GM18511 (cell line): ENCODE measurements at regions not wholly inside any gene's neighbourhood (a gene's known extent, or its start where the extent isn't known, plus 50 kb on each side); places are given as distances from the start of the nearest gene placed in this dataset.

Source experiments
- ATAC-seq: cut with Tn5 transposase; IDR thresholded peaks from one replicate; pipeline ENCODE4 v1.9.1; 2021; ENCODE audit warnings: mild to moderate bottlenecking, moderate library complexity; ENCODE audit not compliant: unreplicated experiment

DNA sequence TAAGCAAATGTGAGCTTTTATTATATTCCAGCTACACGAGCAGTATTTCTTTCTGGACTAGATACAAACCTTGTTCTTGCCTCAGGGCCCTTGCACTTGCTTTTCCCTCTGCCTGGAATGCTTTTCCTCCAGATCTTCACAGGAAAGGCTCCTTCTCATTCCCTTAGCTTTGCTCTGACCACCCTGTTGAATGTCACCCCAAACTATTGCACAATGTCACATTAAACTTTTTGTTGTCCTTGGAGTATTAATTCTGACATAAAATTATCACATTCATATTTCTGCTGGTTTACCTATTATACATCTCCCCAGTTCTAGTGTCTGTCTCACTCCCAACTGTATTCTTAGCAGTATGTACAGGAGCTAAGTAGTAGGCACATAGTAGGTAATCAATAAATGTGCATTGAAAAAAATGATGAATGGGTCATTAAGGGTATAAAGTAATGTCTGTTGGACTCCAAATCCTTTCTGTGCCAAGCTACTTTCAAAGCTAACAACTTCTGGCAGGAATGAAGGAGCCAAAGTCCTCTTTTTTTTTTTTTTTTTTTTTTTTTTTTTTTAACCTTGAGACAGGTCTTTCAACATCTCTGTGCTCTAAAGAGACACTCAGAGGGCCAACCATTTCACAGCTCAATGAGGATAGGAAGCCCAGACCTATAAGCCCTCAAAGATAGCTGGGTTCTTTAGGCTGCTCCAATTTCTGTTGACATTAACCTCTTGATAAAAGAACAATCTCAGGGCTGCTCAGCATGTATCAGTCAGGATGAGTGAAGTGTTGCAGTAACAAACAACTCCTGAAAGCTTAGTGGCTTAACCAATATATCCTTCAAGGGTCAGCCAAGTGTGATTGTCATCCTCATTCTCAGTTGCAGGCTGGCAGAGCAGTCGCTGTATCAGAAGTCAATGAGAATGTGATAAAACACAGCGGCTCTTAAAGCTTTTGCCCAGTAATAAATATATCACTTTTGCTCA is 424.4 kb upstream of the TBX3 start:
- ATAC-seq = no peak

DNA sequence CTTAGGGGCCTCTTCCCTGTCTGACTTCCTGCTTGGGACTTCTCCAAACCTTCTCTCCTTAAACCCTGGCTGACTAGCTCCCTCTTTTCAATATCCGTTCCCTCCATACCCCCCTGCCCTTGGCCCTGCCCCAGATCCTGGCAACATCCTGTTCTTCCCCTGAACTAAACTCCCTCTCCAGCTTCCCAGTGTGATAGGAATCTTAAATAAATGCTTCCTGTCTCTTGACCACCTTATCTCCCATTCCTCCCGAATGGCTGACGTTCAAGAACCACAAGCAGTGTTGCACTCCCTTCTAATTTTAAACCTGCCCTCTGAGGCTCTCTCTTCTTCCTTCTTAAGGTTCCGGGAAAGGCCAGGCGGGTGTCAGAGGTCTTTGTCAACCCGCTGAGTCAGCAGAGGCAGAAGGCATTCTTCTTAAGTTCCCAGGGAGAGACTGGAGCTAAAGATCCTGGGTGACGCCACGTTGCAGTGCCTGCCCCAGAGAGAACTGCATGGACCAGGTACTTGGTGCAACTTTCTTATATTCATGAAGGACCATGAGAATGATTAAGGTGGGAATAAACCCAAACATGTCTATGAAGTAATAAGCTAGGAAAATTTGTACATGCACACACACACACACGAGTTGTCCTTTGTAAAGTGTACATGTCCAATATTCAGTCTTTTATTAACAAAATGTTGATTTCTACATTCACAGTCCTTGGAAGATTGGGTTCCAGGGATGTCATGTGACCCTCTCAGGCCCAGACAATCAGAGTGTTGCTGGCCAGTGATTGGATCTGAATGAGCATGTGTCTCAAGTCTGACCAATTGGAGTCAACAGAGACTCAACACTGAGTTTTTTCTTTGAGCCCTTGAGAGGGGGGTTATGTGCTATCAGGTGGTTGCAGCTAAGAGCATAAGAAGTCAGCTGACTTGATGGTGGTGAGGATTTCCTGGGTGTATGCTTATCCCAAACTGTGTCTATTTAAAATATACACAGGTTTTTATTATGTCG is 420.2 kb upstream of the TBX3 start:
- no peak for ATAC-seq

DNA sequence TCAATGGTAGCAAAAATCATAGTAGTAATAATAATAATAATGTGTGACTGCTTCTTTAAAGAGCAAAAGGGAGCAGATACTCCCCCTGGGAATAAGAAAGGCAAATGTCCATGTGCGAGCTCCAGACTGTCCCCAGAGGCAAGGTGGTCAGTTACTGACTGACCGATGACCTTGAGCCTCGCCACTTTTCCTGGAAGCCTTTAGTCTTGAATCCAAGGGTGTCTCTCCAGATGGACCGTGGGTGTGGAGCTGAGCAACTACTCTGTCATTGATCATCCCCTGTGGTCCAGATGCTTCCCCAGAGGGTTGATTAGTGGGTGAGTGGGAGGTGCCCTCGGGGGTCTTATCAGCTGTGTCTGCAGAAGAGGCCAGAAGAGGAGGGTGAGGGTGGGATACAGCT is 418.5 kb upstream of the TBX3 start:
- no peak for ATAC-seq

DNA sequence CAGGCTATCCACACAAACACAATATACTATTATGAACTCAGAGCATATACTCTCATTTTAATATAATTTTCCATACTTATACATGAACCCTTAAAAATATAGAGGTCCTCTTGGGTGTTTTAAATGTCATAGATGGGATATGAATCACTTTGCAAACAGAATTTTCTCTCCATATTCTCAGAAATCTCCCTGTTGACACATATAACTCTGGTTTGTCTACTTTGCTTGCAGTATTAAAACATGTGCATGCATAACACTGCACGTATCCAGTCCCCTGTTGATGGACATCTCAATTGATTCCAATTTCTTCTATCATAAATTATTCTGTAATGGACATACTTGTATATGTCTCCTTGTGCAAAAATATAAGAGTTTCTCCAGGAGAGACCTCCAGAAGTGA is 417.5 kb upstream of the TBX3 start:
- no peak for ATAC-seq

DNA sequence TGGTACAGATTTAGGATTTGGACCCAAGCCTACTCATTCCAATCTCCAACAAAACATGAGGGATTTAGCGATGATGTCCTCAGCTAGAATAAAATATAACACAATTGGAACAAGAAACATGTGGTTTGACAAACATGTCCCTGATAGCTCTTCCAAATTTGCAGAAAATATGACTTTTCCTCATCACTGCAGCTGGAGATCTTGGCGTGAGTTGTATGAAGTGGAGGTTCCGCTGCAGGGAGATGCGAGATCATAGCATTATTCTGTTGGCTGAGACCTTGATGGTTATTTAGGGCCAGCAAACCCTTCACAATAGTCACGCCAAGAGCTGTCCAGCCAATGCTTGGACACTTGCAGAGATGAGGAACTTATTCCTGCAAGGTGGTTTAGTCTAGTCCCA is 413.4 kb upstream of the TBX3 start:
- ATAC-seq = no peak

DNA sequence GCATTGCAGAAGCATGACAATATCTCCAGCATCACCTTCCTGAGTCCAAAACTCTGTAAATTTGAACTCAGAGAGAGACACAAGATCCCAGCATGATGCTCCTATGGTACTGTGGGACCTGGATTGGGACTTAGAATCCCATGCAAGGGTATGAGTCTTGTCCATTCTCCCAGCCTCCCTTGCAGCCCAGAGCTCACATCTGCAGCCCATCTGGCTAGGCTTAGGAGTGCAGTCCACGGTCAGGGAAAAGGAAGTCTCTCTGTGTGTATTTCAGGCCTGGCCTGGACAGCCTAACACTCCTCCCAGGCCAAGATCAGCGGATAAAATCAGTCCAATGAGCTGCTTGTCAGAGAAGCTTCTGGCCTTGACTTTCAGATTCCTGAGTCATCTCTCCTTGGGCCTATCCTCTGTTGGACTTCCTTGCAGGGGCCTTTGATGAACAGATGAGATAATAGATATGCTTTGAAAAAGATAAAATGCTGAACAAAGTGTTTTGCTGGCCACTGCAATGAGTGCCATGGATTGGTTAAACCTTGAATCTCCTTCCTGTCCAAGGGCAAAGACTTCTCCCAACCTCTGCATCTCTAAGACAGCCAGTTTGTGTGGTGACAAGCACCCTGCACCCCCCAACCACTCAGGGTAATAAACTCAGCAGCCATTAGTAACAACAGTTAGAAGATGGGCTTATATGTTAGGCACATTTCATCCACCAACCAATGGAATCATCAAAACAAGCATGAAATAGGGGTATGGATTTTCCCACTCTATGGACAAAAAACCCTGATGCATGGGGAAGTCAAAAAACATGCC is 412.8 kb upstream of the TBX3 start:
- ATAC-seq = no peak

DNA sequence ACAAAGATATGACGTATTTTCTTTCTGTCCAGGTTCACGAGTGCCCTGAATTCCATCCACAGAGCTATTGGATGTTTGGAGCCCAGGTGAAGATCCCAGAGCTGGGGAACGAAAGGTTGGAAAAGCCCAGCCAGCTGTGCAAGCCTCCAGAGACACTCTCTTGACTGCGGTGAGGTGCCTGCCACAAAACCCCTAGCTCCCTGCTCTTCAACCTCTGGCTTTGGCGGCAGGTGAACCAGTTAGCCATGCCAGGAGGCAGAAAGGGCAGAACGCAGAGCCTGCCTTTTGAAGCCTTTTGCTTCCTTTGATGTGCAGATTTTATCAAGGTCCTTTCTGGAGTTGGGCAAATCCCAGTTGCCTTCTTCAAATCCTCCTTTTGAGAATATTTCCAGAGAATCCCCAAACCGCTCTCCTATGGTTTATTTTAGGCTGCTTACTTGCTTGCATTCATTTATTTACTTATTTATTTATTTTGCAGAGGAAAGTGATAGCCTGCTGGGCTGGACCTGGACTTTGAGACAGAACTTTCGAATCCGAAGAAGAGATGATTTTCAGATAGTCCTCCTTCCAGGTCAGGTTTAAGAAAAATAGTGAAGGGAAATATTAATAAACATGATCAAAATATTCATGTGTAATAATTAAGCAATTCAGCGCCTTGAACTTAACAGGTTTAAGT is 411.2 kb upstream of the TBX3 start:
- no peak for ATAC-seq

DNA sequence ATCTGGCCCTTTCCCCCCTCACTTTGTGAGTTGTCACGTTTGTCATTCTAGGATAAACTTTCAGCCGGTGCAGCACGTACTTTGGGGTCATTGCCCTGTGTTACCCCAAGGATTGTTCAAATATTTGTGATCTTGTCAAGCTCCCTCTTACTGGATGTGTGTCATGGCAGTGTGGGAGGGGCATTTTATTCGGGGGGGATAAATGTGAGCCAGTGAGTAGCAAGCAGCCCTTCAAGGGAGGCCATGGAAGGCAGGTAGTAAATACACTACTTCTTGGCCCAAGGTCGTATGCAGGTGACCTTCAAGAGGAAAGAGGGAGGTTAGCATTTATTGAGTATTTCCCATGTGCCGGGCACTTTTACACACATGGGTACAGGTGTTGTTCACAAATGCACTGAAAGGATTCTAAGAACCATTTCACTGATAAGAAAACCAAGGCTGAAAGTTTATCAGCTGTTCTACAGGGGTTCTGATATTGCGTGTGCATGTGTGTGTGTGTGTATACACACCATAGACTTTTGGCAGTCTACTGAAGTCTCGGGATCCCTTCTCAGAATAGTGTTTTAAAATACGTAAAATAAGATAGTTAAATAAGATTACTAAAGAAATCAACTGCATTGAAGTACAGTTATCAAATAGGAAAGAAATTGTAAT is 410.3 kb upstream of the TBX3 start:
- no peak for ATAC-seq

DNA sequence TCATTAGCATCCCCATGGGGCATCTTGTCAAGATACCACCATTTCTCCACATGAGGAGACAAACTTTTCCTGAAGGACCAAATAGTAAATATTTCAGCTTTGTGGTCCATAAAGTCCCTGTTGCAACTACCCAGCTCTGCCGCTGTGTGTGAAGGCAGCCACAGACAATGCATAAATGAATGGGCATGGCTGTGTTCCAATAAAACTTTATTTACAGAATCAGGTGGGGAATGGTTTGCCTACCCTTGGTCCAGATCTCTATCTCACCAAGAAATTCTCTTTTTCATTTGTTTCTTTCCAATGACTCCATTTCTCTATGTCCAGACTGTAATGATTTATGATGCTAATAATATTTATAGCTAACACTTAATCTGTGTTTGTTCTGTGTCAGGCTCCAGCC is 409.3 kb upstream of the TBX3 start:
- no peak for ATAC-seq

DNA sequence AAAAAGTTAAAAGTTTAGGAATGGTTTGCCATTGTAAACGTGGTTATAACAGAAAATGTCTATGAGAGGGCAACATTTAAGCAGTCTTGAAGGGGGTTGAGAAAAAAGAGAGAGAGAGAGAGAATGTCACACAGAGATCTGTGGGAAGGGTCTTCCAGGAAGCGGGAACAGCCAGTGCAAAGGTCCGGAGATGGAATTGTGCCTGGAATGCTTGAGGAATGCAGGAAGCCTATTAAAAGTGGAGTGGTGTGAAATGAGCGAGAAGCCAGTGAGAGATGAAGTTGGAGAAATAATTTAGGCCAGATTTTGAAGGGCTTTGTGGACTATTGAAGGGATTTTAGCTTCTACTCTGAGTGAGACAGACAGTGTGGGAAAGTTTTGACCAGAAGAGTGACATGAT is 406.8 kb upstream of the TBX3 start:
- ATAC-seq = no peak

DNA sequence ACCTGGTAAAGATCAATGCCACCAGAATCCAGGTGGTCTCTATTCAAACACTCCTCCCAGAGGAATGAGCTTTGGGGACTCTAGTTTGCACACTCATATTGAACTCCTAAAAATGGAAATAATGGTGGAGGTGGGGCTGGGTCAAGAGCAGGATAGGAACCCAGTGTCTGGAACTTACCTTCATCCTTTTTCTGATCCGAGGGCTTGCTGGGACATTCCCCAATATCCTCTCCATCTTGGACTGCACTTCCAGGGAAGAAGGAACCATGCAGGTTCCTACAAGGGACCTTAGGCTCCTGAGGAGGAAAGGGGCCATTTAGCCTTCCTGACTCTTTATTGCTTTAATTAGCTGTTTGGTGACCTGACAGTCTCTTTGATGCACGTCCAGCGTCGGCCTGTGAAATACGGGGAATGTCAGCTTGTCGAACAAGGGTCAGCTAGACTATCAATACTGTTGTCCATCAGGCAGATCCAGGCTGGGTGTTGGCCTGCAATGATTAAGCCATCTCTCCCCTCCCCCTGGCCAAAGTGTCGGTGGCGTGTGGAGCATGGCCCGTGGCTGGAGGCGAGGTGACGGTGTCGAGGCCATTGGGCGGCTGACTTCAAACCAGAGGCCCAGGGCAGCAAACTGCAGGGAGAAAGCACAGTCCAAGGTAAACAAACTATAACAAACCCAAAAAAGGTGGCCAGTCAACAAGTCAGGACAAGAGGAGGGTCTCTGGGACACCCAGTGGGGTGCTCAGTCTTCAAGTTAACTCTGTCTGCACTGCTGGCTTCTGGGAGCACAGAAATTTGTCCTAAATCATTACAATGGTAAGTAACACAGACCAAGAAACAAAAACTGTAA is 405.2 kb upstream of the TBX3 start:
- no peak for ATAC-seq

DNA sequence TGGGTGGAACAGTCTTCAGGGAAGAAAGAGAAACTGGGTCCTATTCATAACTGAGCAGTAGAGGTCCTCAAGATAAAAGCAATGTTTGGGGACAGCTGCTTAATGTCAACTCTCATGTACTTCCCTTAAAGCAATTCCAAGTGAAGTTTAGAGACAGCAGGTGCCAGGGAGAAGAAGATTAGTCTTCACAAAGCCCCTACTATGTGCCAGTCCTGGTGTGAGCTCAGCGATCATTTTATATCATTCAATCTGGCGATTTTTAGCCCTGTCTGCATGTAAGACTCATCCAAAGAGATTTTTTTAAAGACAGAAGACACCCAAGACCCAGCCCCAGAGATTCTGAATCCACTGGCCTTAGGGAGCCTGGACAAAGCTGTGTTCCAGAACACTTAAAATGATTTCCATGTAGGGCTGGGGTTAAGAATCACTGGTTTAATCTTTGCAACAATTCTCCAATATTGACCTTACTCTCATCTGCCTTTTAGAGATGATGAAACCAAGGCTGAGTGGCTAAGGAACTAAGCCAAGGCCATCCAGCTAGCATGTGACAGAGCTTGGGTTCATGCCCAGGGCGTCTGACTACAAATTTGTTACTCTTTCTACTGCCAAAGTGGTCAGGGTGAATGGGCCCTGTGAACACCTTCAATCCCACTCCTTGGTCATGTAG is 404.5 kb upstream of the TBX3 start:
- ATAC-seq = no peak

DNA sequence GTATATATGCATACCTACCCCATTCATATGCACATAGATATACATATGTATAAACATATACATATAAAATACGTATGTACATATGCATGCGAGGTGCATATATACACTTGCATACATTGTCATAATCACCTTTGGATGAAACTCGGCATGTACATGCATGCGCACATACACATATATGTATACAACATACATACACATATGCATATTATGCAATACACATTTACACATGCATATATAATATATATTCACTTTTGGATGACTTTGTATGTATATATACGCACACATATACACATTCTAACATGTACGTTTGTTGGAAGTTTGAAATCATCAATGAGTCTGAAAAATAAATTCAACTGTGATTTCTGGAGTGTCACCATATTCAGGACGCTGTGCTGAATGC is 401.6 kb upstream of the TBX3 start:
- ATAC-seq = no peak

DNA sequence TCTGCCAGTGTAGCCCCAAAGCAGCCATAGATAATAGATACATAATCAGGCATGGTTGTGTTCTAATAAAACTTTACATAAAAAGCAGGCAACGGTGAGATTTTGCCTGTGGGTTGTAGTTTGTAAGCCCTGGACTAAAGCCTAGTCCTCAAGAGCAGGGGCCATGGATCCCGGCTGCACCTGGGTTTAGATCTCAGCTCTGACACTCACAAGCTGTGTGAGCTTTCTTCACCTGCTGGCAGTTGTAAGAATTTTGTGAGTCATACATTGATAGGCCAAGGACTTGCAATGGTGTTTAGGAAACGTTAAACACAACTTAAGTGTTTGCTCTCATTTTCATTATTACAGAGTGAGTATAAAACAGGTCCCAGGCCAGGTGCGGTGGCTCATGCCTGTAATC is 395.8 kb upstream of the TBX3 start:
- ATAC-seq = no peak

DNA sequence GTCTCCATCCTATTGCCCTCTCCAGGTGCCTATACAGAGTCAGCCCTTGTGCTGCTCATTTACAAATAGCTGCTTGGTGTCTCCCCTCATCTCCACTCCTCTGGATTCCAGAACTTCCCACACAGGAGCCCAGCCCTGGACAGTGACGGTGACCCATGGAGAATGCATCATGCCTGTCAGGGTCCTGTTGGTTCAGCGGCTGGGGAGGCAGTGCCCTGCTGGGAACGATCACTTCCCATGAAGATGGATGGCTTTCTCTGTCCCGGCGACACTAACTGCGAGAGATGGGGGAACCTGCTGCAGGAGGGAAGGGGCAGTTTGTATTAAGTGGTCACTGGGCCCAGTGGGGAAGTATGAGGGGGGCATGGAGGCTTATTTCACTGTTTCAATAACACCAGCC is 395.0 kb upstream of the TBX3 start:
- no peak for ATAC-seq

DNA sequence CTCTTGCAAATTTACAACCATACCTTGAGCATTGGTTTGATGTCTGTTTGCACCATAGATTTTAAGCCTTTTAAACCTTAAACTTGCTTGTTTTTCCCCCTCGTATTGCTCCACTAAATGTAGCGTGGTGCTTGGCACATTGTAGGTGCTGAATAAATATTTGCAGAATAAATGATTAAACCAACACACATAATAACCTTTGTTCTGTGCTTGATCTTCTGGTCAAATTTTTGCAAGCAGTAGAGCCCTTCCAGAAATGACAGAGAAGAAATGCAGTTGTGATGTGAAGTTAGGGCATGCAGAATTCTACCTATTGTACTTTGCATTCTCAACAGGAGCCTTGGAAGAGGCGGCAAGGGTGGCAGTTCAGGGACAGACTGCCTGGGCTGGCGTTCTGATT is 394.4 kb upstream of the TBX3 start:
- no peak for ATAC-seq

DNA sequence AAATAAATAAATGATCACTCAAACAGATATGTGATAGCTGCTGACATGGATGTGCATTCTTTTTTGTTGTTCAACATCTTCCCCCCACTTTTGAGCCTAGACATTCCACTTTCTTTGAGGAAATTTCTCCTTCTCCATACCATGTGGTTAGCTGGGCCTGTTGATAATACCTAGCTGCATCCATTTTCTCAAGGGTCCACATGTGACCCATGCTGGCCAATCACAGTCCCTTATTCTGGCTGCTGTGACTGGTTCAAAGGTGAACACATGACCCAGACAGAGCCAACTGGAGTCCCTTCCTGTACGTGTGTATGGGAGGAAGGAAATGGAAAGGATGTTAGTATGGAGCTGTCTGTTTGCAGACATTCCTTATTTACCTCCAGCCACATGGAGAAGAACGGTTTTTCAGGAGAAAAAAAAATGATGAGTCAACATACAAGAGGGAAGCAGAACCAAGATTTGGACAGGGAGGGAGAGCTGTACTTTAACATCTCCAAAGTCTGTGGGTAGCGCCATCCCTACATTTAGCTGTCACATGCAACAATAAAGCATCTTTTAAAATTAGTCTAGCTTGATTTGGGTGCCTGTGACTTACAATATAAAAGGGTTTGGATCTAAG is 391.7 kb upstream of the TBX3 start:
- ATAC-seq = no peak

DNA sequence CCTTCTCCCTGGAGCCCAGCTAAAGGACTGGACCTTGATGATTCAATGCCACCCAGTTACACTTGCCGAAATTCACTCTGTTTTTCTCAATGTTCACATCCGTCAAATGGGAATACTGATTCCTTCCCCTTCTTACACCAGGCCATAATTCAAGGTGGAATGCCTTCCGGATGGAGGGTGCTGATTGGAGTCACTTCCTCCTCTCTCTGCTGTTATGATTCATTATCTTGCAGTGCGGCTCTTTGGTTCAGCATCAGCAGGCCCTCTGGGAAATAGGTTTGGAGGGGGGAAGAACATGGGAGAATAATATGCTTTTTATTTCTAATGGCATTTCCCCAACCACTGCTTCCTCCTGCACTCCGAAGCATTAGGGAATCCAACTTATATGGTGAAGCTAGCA is 390.6 kb upstream of the TBX3 start:
- no peak for ATAC-seq
